ENCODE measurements at regions not wholly inside any gene's neighbourhood (a gene's known extent, or its start where the extent isn't known, plus 50 kb on each side); places are given as distances from the start of the nearest gene placed in this dataset.

DNA sequence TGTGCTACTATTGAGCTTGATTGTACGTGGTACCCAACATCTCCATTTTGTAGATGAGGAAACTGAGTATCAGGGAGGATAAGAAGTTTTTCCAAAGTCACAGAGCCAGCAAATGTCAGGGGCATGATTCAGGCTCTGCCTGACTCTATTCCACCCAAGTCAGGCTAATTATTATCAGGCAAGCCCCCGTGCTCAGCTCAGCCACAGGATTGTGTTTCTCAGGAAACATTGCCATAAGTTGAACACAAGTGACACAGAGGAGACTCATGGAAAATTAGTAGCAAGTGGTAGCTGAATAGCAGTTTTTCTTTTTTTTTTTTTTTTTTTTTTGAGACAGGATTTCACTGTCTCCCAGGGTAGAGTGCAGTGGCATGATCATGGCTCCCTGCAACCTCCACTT lies 260.5 kb downstream of the C1D start:
- BruUV-seq (replicated peaks) = no TSS peak
- ATAC-seq = no peak
- Histone ChIP-seq H3K9me3 (replicated peaks; ENCODE audit: control insufficient read depth, insufficient read depth, low read length) (no peaks in the 10 kb centered on the region), H3K4me3 (no peak overlapping the region), H3K36me3 (ENCODE audit: control insufficient read depth in 2 of 2, insufficient read depth in 2 of 2, low read length in 1 of 2) (no peaks in the 10 kb centered on the region), H3K27me3 (replicated peaks in 1 of 2; ENCODE audit: control insufficient read depth in 2 of 2, insufficient read depth in 2 of 2, low read length in 1 of 2) (no peaks in the 10 kb centered on the region), H4K20me1 (ENCODE audit: control insufficient read depth, insufficient read depth) (no peaks in the 10 kb centered on the region), H3K27ac (ENCODE audit: control insufficient read depth, insufficient read depth) (no peak overlapping the region), H3K9ac (ENCODE audit: control insufficient read depth, insufficient read depth, low read length) (no peak overlapping the region), H3K4me2 (ENCODE audit: control insufficient read depth, insufficient read depth) (no peak overlapping the region), H2AFZ (ENCODE audit: control insufficient read depth, low read depth, low read length) (no peak overlapping the region), H3K4me1 (ENCODE audit: control insufficient read depth, insufficient read depth, low read length) (no peaks in the 10 kb centered on the region), H3K79me2 (ENCODE audit: control insufficient read depth, insufficient read depth, low read length) (no peaks in the 10 kb centered on the region)
- intact Hi-C loops (cut with micrococcal nuclease; ENCODE audit: unreplicated experiment) (no loop called here), in situ Hi-C loops (cut with MboI) (no loop called here)
- ChIA-PET CTCF (no interaction called here), POLR2A (no interaction called here), SMC1A (ENCODE audit: uncharacterized antibody, unreplicated experiment) (no interaction called here), RAD21 (ENCODE audit: unreplicated experiment) (no interaction called here)
- TF ChIP-seq FOXM1 (IDR thresholded peaks at IDR 0.05; ENCODE audit: low read depth, low read length) = no peak
- TF ChIP-seq CREM (IDR thresholded peaks at IDR 0.05; ENCODE audit: low read depth) = no peak
- no peak for TF ChIP-seq NRF1 (conservative IDR thresholded peaks at IDR 0.05; ENCODE audit: low read depth, low read length)
- TF ChIP-seq, protein P1, sequence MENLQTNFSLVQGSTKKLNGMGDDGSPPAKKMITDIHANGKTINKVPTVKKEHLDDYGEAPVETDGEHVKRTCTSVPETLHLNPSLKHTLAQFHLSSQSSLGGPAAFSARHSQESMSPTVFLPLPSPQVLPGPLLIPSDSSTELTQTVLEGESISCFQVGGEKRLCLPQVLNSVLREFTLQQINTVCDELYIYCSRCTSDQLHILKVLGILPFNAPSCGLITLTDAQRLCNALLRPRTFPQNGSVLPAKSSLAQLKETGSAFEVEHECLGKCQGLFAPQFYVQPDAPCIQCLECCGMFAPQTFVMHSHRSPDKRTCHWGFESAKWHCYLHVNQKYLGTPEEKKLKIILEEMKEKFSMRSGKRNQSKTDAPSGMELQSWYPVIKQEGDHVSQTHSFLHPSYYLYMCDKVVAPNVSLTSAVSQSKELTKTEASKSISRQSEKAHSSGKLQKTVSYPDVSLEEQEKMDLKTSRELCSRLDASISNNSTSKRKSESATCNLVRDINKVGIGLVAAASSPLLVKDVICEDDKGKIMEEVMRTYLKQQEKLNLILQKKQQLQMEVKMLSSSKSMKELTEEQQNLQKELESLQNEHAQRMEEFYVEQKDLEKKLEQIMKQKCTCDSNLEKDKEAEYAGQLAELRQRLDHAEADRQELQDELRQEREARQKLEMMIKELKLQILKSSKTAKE (IDR thresholded peaks at IDR 0.05; ENCODE audit: low read depth, poor library complexity, severe bottlenecking) = no peak
- TF ChIP-seq SREBF2 (IDR thresholded peaks at IDR 0.05; ENCODE audit: low read length) = no peak
- TF ChIP-seq, protein P2, sequence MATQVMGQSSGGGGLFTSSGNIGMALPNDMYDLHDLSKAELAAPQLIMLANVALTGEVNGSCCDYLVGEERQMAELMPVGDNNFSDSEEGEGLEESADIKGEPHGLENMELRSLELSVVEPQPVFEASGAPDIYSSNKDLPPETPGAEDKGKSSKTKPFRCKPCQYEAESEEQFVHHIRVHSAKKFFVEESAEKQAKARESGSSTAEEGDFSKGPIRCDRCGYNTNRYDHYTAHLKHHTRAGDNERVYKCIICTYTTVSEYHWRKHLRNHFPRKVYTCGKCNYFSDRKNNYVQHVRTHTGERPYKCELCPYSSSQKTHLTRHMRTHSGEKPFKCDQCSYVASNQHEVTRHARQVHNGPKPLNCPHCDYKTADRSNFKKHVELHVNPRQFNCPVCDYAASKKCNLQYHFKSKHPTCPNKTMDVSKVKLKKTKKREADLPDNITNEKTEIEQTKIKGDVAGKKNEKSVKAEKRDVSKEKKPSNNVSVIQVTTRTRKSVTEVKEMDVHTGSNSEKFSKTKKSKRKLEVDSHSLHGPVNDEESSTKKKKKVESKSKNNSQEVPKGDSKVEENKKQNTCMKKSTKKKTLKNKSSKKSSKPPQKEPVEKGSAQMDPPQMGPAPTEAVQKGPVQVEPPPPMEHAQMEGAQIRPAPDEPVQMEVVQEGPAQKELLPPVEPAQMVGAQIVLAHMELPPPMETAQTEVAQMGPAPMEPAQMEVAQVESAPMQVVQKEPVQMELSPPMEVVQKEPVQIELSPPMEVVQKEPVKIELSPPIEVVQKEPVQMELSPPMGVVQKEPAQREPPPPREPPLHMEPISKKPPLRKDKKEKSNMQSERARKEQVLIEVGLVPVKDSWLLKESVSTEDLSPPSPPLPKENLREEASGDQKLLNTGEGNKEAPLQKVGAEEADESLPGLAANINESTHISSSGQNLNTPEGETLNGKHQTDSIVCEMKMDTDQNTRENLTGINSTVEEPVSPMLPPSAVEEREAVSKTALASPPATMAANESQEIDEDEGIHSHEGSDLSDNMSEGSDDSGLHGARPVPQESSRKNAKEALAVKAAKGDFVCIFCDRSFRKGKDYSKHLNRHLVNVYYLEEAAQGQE (IDR thresholded peaks at IDR 0.05; ENCODE audit: low read depth, low read length) = no peak
- no peak for TF ChIP-seq NBN (IDR thresholded peaks at IDR 0.05)
- no peak for TF ChIP-seq ZNF274 (IDR thresholded peaks at IDR 0.05; ENCODE audit: insufficient read depth, insufficient read length)
- no peak for TF ChIP-seq IRF4 (IDR thresholded peaks at IDR 0.05; ENCODE audit: low read depth, low read length)
- TF ChIP-seq CBFB (IDR thresholded peaks at IDR 0.05; ENCODE audit: low read depth) = no peak
- no peak for TF ChIP-seq NR2C2 (IDR thresholded peaks at IDR 0.05; ENCODE audit: borderline replicate concordance, control insufficient read depth, insufficient read length, low read depth)
- TF ChIP-seq KAT2A (conservative IDR thresholded peaks at IDR 0.05; ENCODE audit: control insufficient read depth, low read depth, low read length) = no peak
- TF ChIP-seq, protein P3, sequence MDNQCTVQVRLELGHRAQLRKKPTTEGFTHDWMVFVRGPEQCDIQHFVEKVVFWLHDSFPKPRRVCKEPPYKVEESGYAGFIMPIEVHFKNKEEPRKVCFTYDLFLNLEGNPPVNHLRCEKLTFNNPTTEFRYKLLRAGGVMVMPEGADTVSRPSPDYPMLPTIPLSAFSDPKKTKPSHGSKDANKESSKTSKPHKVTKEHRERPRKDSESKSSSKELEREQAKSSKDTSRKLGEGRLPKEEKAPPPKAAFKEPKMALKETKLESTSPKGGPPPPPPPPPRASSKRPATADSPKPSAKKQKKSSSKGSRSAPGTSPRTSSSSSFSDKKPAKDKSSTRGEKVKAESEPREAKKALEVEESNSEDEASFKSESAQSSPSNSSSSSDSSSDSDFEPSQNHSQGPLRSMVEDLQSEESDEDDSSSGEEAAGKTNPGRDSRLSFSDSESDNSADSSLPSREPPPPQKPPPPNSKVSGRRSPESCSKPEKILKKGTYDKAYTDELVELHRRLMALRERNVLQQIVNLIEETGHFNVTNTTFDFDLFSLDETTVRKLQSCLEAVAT (IDR thresholded peaks at IDR 0.05) = no peak
- TF ChIP-seq, protein P4, sequence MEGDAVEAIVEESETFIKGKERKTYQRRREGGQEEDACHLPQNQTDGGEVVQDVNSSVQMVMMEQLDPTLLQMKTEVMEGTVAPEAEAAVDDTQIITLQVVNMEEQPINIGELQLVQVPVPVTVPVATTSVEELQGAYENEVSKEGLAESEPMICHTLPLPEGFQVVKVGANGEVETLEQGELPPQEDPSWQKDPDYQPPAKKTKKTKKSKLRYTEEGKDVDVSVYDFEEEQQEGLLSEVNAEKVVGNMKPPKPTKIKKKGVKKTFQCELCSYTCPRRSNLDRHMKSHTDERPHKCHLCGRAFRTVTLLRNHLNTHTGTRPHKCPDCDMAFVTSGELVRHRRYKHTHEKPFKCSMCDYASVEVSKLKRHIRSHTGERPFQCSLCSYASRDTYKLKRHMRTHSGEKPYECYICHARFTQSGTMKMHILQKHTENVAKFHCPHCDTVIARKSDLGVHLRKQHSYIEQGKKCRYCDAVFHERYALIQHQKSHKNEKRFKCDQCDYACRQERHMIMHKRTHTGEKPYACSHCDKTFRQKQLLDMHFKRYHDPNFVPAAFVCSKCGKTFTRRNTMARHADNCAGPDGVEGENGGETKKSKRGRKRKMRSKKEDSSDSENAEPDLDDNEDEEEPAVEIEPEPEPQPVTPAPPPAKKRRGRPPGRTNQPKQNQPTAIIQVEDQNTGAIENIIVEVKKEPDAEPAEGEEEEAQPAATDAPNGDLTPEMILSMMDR (IDR thresholded peaks at IDR 0.05 in 2 of 3, conservative IDR thresholded peaks at IDR 0.05 in 1 of 3; ENCODE audit: control insufficient read depth in 2 of 3, extremely low read depth in 1 of 3, insufficient read depth in 1 of 3, low read depth in 3 of 3, low read length in 3 of 3) = no peak
- no peak for TF ChIP-seq RUNX3 (IDR thresholded peaks at IDR 0.05; ENCODE audit: low read length)
- no peak for TF ChIP-seq CHD4 (IDR thresholded peaks at IDR 0.05)
- WGBS (ENCODE audit: insufficient coverage, insufficient replicate concordance, low lambda C conversion rate, missing lambda C conversion rate) = 5% methylated on average over 2 of the region's 2 CpGs
- no peak for DNase-seq (ENCODE audit: low read depth, low spot score)
- FAIRE-seq = no peak

Data from GM12878 (cell line).